IMR-90 (cell line): ENCODE measurements at regions not wholly inside any gene's neighbourhood (a gene's known extent, or its start where the extent isn't known, plus 50 kb on each side); places are given as distances from the start of the nearest gene placed in this dataset.

ENCODE experiments used
- ATAC-seq: fragments of 200-7000 bp; cut with Tn5 transposase; 2 replicates; pipeline ENCODE4 v1.9.1; 2020; ENCODE audit warnings: low read depth, mild to moderate bottlenecking, moderate library complexity
- BruUV-seq: library from RNA; stranded (reverse); fragments of 400-500 nt; replicated peaks from 2 replicates; lab custom pipeline; 2021; lab: Mats Ljungman, UMichigan
- CTCF ChIA-PET: fragments of 300-600 bp; formaldehyde crosslinking; extraction: SDS; loops from one replicate; lab custom pipeline; 2021; ENCODE audit warnings: antibody characterized with exemption; lab: Yijun Ruan, JAX
- POLR2A ChIA-PET: fragments of 300-600 bp; sonication (Branson Sonifier 250); formaldehyde crosslinking; loops from one replicate; lab custom pipeline; 2022; ENCODE audit warnings: antibody characterized with exemption; ENCODE audit not compliant: unreplicated experiment; lab: Charles Lee
- DNase-seq: peaks from one replicate; pipeline ENCODE4 v3.0.0; 2013
- H2AFZ ChIP-seq: replicated peaks from 2 replicates; pipeline ENCODE3; 2013; ENCODE audit warnings: low read length, mild to moderate bottlenecking; ENCODE audit not compliant: poor library complexity
- H2AK5ac ChIP-seq: 2 replicates; pipeline ENCODE4 v1.6.1; 2013; ENCODE audit warnings: low read depth, low read length, inconsistent platforms
- H2AK9ac ChIP-seq: replicated peaks from 2 replicates; pipeline ENCODE3; 2013; ENCODE audit warnings: mild to moderate bottlenecking, low read depth, low read length, moderate library complexity; ENCODE audit not compliant: poor library complexity
- H2BK120ac ChIP-seq: 2 replicates; pipeline ENCODE4 v1.6.1; 2013; ENCODE audit warnings: low read depth, low read length, inconsistent platforms
- H2BK15ac ChIP-seq: 3 replicates; pipeline ENCODE4 v1.6.1; 2013; ENCODE audit warnings: low read depth, low read length, inconsistent platforms
- H2BK20ac ChIP-seq: 2 replicates; pipeline ENCODE4 v1.6.1; 2013; ENCODE audit warnings: low read depth, mild to moderate bottlenecking, inconsistent platforms, low read length, moderate library complexity
- H2BK5ac ChIP-seq: 2 replicates; pipeline ENCODE4 v1.6.1; 2013; ENCODE audit warnings: mild to moderate bottlenecking, low read depth, low read length, inconsistent platforms; ENCODE audit not compliant: poor library complexity, severe bottlenecking
- H3K14ac ChIP-seq: replicated peaks from 2 replicates; pipeline ENCODE4 v1.6.1; 2013; ENCODE audit warnings: low read depth, low read length, inconsistent platforms
- H3K18ac ChIP-seq: 2 replicates; pipeline ENCODE4 v1.6.1; 2013; ENCODE audit warnings: low read depth, low read length, control low read depth
- H3K23ac ChIP-seq: 2 replicates; pipeline ENCODE4 v1.6.1; 2013; ENCODE audit warnings: low read depth, low read length, inconsistent platforms
- H3K27ac ChIP-seq: 2 replicates; pipeline ENCODE4 v1.5.1; 2013; ENCODE audit warnings: mild to moderate bottlenecking, control low read depth, low read length; ENCODE audit not compliant: insufficient read depth
- H3K27me3 ChIP-seq: 2 replicates; pipeline ENCODE4 v1.6.1; 2013; ENCODE audit warnings: low read length; ENCODE audit not compliant: control insufficient read depth, insufficient read depth
- H3K36me3 ChIP-seq: 2 replicates; pipeline ENCODE4 v1.6.1; 2013; ENCODE audit warnings: low read length, mixed read lengths; ENCODE audit not compliant: control insufficient read depth, insufficient read depth
- H3K4ac ChIP-seq: 2 replicates; pipeline ENCODE4 v1.6.1; 2013; ENCODE audit warnings: low read depth, low read length, inconsistent platforms
- H3K4me1 ChIP-seq: 2 replicates; pipeline ENCODE4 v1.6.1; 2013; ENCODE audit warnings: low read length, mixed read lengths; ENCODE audit not compliant: control insufficient read depth, insufficient read depth
- H3K4me2 ChIP-seq: 2 replicates; pipeline ENCODE4 v1.6.1; 2013; ENCODE audit warnings: low read depth, mild to moderate bottlenecking, control low read depth, low read length, moderate library complexity
- H3K4me3 ChIP-seq: 2 replicates; pipeline ENCODE4 v1.5.1; 2013; ENCODE audit warnings: low read depth, mild to moderate bottlenecking, control low read depth, low read length, moderate library complexity; ENCODE audit not compliant: insufficient read depth
- H3K56ac ChIP-seq: 2 replicates; pipeline ENCODE4 v1.6.1; 2013; ENCODE audit warnings: low read length, inconsistent platforms; ENCODE audit not compliant: insufficient read depth; ENCODE audit errors: extremely low read depth
- H3K79me1 ChIP-seq, 2 experiments: 2 replicates each; pipeline ENCODE4 v1.6.1; 2013; ENCODE audit warnings: low read length in 2 of 2, inconsistent platforms in 1 of 2, low read depth in 1 of 2
- H3K9ac ChIP-seq: 2 replicates; pipeline ENCODE4 v1.6.1; 2013; ENCODE audit warnings: low read depth, low read length, control low read depth
- H3K9me1 ChIP-seq: 2 replicates; pipeline ENCODE4 v1.6.1; 2013; ENCODE audit warnings: low read length, inconsistent platforms; ENCODE audit not compliant: insufficient read depth
- H3K9me3 ChIP-seq: 2 replicates; pipeline ENCODE4 v1.6.1; 2013; ENCODE audit warnings: low read length; ENCODE audit not compliant: control insufficient read depth, insufficient read depth
- H4K20me1 ChIP-seq: 2 replicates; pipeline ENCODE4 v1.6.1; 2013; ENCODE audit warnings: low read length, inconsistent platforms; ENCODE audit not compliant: insufficient read depth
- H4K5ac ChIP-seq: 2 replicates; pipeline ENCODE4 v1.6.1; 2013; ENCODE audit warnings: mild to moderate bottlenecking, low read depth, low read length, control low read depth
- H4K8ac ChIP-seq, 2 experiments: 2 replicates each; pipeline ENCODE4 v1.6.1; 2013; ENCODE audit warnings: low read depth in 2 of 2, low read length in 2 of 2, control low read depth in 1 of 2, inconsistent platforms in 1 of 2
- H4K91ac ChIP-seq: 2 replicates; pipeline ENCODE4 v1.6.1; 2013; ENCODE audit warnings: low read depth, low read length, inconsistent platforms; ENCODE audit not compliant: insufficient read depth
- BHLHE40 ChIP-seq: fragments of 150-350 bp; IDR thresholded peaks from 2 replicates; pipeline ENCODE4 v1.6.1; 2016; ENCODE audit warnings: mild to moderate bottlenecking, low read depth, low read length
- CEBPB ChIP-seq: IDR thresholded peaks from 2 replicates; pipeline ENCODE4 v1.6.1; 2012; ENCODE audit warnings: low read depth, low read length, improper control_type of control experiment
- CHD1 ChIP-seq: IDR thresholded peaks from 2 replicates; pipeline ENCODE4 v1.6.1; 2012; ENCODE audit warnings: low read depth, low read length, improper control_type of control experiment
- CTCF ChIP-seq: conservative IDR thresholded peaks from 2 replicates; pipeline ENCODE4 v1.5.1; 2012; ENCODE audit warnings: mild to moderate bottlenecking, low read depth, low read length, improper control_type of control experiment
- ELK1 ChIP-seq: fragments of 150-350 bp; IDR thresholded peaks from 2 replicates; pipeline ENCODE4 v1.6.1; 2016; ENCODE audit warnings: low read depth, mild to moderate bottlenecking, low read length, moderate library complexity, borderline replicate concordance
- MAFK ChIP-seq: IDR thresholded peaks from 2 replicates; pipeline ENCODE4 v1.6.1; 2012; ENCODE audit warnings: low read depth, low read length, improper control_type of control experiment
- MAZ ChIP-seq: IDR thresholded peaks from 2 replicates; pipeline ENCODE4 v1.6.1; 2012; ENCODE audit warnings: low read depth, mild to moderate bottlenecking, low read length, improper control_type of control experiment, moderate library complexity, borderline replicate concordance
- MXI1 ChIP-seq: IDR thresholded peaks from 2 replicates; pipeline ENCODE4 v1.6.1; 2012; ENCODE audit warnings: low read depth, mild to moderate bottlenecking, low read length, moderate library complexity, borderline replicate concordance
- NFE2L2 ChIP-seq: fragments of 150-350 bp; IDR thresholded peaks from 2 replicates; pipeline ENCODE4 v1.6.1; 2016; ENCODE audit warnings: low read depth, mild to moderate bottlenecking, low read length
- POLR2A ChIP-seq: IDR thresholded peaks from 2 replicates; pipeline ENCODE4 v1.6.1; 2012; ENCODE audit warnings: mild to moderate bottlenecking, low read depth, low read length
- RAD21 ChIP-seq: IDR thresholded peaks from 2 replicates; pipeline ENCODE4 v1.6.1; 2012; ENCODE audit warnings: low read length, improper control_type of control experiment
- RCOR1 ChIP-seq: IDR thresholded peaks from 2 replicates; pipeline ENCODE4 v1.6.1; 2012; ENCODE audit warnings: mild to moderate bottlenecking, low read length, improper control_type of control experiment; ENCODE audit not compliant: insufficient replicate concordance
- RFX5 ChIP-seq: IDR thresholded peaks from 2 replicates; pipeline ENCODE4 v1.8.0; 2012; ENCODE audit warnings: low read depth, mild to moderate bottlenecking, low read length, moderate library complexity
- WGBS, 2 experiments: methylation state at CpG; one replicate each; pipeline versions ENCODE4 v1.1.5 to v1.1.7; 2013; ENCODE audit warnings: missing lambda C conversion rate in 2 of 2; ENCODE audit not compliant: insufficient read length in 1 of 2; ENCODE audit errors: extremely low coverage in 2 of 2; 5-methylcytosine and 5-hydroxymethylcytosine counted together
- dilution Hi-C: fragments of 300-500 bp; cut with HindIII; formaldehyde crosslinking; loops from one replicate; pipeline ENCODE4 v1.14.3; 2018; ENCODE audit warnings: low sequenced_read_pairs; ENCODE audit not compliant: unreplicated experiment
- in situ Hi-C: fragments of 300-500 bp; cut with MboI; formaldehyde crosslinking; loops from 3 replicates; pipeline ENCODE4 v1.14.3; 2019; ENCODE audit warnings: low sequenced_read_pairs, inconsistent platforms, mixed read lengths
- intact Hi-C: fragments of 100-400 bp; cut with micrococcal nuclease; formaldehyde crosslinking; loops from 2 replicates; pipeline ENCODE4 v1.10.0; 2022

- Histone ChIP-seq H3K23ac (no peak overlapping the region), H3K79me1 (no peaks in the 10 kb centered on the region), H2BK120ac (no peak overlapping the region), H4K8ac (no peak overlapping the region), H3K36me3 (no peaks in the 10 kb centered on the region), H3K4me1 (no peaks in the 10 kb centered on the region), H3K27me3 (no peaks in the 10 kb centered on the region), H2BK20ac (no peak overlapping the region), H4K91ac (no peak overlapping the region), H3K9ac (no peak overlapping the region), H2AFZ (no peak overlapping the region), H2BK5ac (no peak overlapping the region), H3K9me1 (no peaks in the 10 kb centered on the region), H3K14ac (no peak overlapping the region), H3K18ac (no peak overlapping the region), H4K5ac (no peak overlapping the region), H2AK5ac (no peak overlapping the region), H2BK15ac (no peak overlapping the region), H2AK9ac (no peak overlapping the region), H4K20me1 (no peaks in the 10 kb centered on the region), H3K9me3 (no peaks in the 10 kb centered on the region), H3K4me2 (no peak overlapping the region), H3K4ac (no peak overlapping the region), H3K56ac (no peak overlapping the region), H3K4me3 (no peak overlapping the region), H3K27ac (no peak overlapping the region)
- in situ Hi-C loops (no loop called here), dilution Hi-C loops (no loop called here), intact Hi-C loops (no loop called here)
- no TSS peak for BruUV-seq
- TF ChIP-seq MXI1 (no peak), RCOR1 (no peak), CEBPB (no peak), BHLHE40 (no peak), MAZ (no peak), RFX5 (no peak), MAFK (no peak), CHD1 (no peak), CTCF (no peak), ELK1 (no peak), RAD21 (no peak), POLR2A (no peak), NFE2L2 (no peak)
- ATAC-seq (no peak), DNase-seq (no peak)
- ChIA-PET CTCF (interaction anchor here (0.6 kb wide), 1 partner anchor 42 kb away, joined by 5 read pairs; no protein-coding TSS in a partner anchor), POLR2A (no interaction called here)
- WGBS, 2 experiments: no CpG with 5 or more reads among the region's 3 CpGs
These were observed 124.4 kb upstream of the P2RY1 start for GRCh38 chr3:152710549-152710948.
